Body of pancreas (tissue), 4 donors: ENCODE measurements at regions not wholly inside any gene's neighbourhood (a gene's known extent, or its start where the extent isn't known, plus 50 kb on each side); places are given as distances from the start of the nearest gene placed in this dataset.

Source experiments
- CTCF ChIP-seq, 7 experiments: fragments of 450-650 bp in 4 of 7; fragments of 200-600 bp in 3 of 7; sonication (generic) in 3 of 7; IDR thresholded peaks; one replicate each; pipeline ENCODE4 v1.5.1; 2016 to 2019; ENCODE audit warnings: antibody characterized with exemption in 7 of 7
- POLR2A ChIP-seq, 3 donors: fragments of 450-650 bp; IDR thresholded peaks; one replicate each; pipeline ENCODE4 v1.6.1; 2016; ENCODE audit warnings: antibody characterized with exemption in 3 of 3, mild to moderate bottlenecking in 2 of 3

GRCh38 chr4:82287720-82288119 is 86.1 kb downstream of the HNRNPD start:
- no peak for TF ChIP-seq CTCF (IDR thresholded peaks at IDR 0.05)
- no peak for TF ChIP-seq POLR2A (IDR thresholded peaks at IDR 0.05)
